Neutrophil (primary cell): ENCODE measurements at regions not wholly inside any gene's neighbourhood (a gene's known extent, or its start where the extent isn't known, plus 50 kb on each side); places are given as distances from the start of the nearest gene placed in this dataset.

Source experiments
- H3K27ac ChIP-seq: fragments of 200-600 bp; sonication (generic); 2 replicates; pipeline ENCODE4 v1.5.1; 2016; ENCODE audit warnings: mild to moderate bottlenecking, moderate library complexity
- H3K27me3 ChIP-seq: fragments of 200-600 bp; sonication (generic); 2 replicates; pipeline ENCODE4 v1.6.0; 2016; ENCODE audit warnings: mild to moderate bottlenecking
- H3K36me3 ChIP-seq: fragments of 200-600 bp; sonication (generic); 2 replicates; pipeline ENCODE4 v1.5.1; 2017
- H3K4me1 ChIP-seq, 2 experiments: fragments of 200-600 bp in 1 of 2; sonication (generic) in 1 of 2; 1 replicate in 1 of 2; 2 replicates in 1 of 2; pipeline versions ENCODE4 v1.5.1 to v1.6.1; 2013 to 2016; ENCODE audit warnings: low read depth in 1 of 2, low read length in 1 of 2, mild to moderate bottlenecking in 1 of 2, moderate library complexity in 1 of 2; ENCODE audit not compliant: control insufficient read depth in 1 of 2, insufficient read depth in 1 of 2
- H3K4me3 ChIP-seq, 2 experiments: fragments of 200-600 bp in 1 of 2; sonication (generic) in 1 of 2; 1 replicate in 1 of 2; 2 replicates in 1 of 2; pipeline ENCODE4 v1.5.1; 2013 to 2016; ENCODE audit warnings: low read depth in 1 of 2, low read length in 1 of 2, mild to moderate bottlenecking in 1 of 2, moderate library complexity in 1 of 2
- H3K9me3 ChIP-seq: fragments of 200-600 bp; sonication (generic); 2 replicates; pipeline ENCODE4 v1.5.1; 2016
- CTCF ChIP-seq: fragments of 200-600 bp; sonication (generic); IDR thresholded peaks from 2 replicates; pipeline ENCODE4 v1.5.1; 2016; ENCODE audit warnings: antibody characterized with exemption

- Histone ChIP-seq H3K9me3 (no peaks in the 10 kb centered on the region), H3K36me3 (no peaks in the 10 kb centered on the region), H3K27me3 (no peaks in the 10 kb centered on the region), H3K4me1 (no peaks in the 10 kb centered on the region), H3K4me3 (no peak overlapping the region), H3K27ac (no peak overlapping the region)
- no peak for TF ChIP-seq CTCF
Observed at GRCh38 chr18:41756141-41756540, 198.9 kb upstream of the PIK3C3 start.

- H3K4me1 ChIP-seq, result no peaks in the 10 kb centered on the region
- no peak for TF ChIP-seq CTCF
- H3K27ac ChIP-seq, result no peak overlapping the region
- H3K9me3 ChIP-seq, result no peaks in the 10 kb centered on the region
- no peak overlapping the region for H3K4me3 ChIP-seq
- no peaks in the 10 kb centered on the region for H3K36me3 ChIP-seq
- H3K27me3 ChIP-seq, result no peaks in the 10 kb centered on the region
Observed at GRCh38 chr18:41754332-41754731, 200.7 kb upstream of the PIK3C3 start.

- TF ChIP-seq CTCF, result no peak
- H3K4me3 ChIP-seq, result no peak overlapping the region
- H3K27me3 ChIP-seq, result no peaks in the 10 kb centered on the region
- H3K27ac ChIP-seq, result no peak overlapping the region
- H3K36me3 ChIP-seq, result no peaks in the 10 kb centered on the region
- H3K4me1 ChIP-seq, result no peaks in the 10 kb centered on the region
- no peaks in the 10 kb centered on the region for H3K9me3 ChIP-seq
Observed at GRCh38 chr18:41753826-41754225, 201.2 kb upstream of the PIK3C3 start.

DNA sequence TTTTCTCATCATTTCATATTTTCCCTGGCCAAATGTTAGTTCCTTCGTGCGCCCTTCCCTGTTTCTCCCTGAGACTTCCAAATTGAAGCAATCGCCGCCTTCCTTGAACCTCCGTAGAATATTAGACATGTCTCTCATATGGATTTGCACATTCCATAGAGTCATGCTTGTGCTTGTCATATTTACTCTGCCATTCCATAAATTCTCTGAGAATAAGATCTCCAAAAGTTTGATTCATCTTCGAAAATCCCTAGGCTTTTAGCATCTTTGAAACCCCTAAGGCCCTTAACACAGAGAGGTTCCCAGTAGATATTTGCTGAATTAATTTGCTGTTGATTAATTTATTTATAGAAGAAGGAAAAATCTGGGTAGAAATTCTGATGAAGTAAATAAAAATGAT lies 202.2 kb upstream of the PIK3C3 start:
- Histone ChIP-seq H3K9me3 (no peaks in the 10 kb centered on the region), H3K27me3 (no peaks in the 10 kb centered on the region), H3K4me3 (no peak overlapping the region), H3K36me3 (no peaks in the 10 kb centered on the region), H3K4me1 (peaks cover 2 to 5% of the 10 kb centered on the region in 2 experiments), H3K27ac (no peak overlapping the region)
- TF ChIP-seq CTCF, result no peak

GRCh38 chr18:41751652-41752051 lies 203.4 kb upstream of the PIK3C3 start:
- Histone ChIP-seq H3K36me3 (no peaks in the 10 kb centered on the region), H3K27ac (no peak overlapping the region), H3K4me1 (peaks cover 9 to 10% of the 10 kb centered on the region in 2 experiments), H3K9me3 (no peaks in the 10 kb centered on the region), H3K4me3 (no peak overlapping the region), H3K27me3 (no peaks in the 10 kb centered on the region)
- no peak for TF ChIP-seq CTCF

DNA sequence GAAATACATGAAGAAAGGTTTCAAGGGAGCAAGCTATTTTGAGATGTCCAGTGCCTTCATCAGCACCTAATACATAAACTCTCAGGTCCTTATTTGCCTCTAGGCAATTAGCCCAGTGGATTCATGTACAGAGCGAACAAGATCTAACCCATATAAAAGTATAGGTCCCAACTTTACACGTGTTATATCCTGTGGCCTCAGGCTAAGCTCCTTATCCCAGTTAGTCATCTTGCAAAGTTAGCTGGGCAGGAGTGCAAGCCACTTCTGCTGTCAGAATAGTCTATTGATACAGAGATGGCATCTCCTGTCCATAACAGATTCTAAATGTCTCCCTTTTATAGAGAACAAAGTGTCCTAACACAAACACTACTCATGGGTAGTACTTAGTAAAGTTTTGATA lies 203.9 kb upstream of the PIK3C3 start:
- H3K4me1 ChIP-seq, result peaks cover 9 to 10% of the 10 kb centered on the region in 2 experiments
- H3K36me3 ChIP-seq, result no peaks in the 10 kb centered on the region
- no peak for TF ChIP-seq CTCF

More for the DNA sequence above, 203.9 kb upstream of the PIK3C3 start:
- no peaks in the 10 kb centered on the region for H3K27me3 ChIP-seq
- H3K4me3 ChIP-seq, result no peak overlapping the region
- H3K27ac ChIP-seq, result no peak overlapping the region
- no peaks in the 10 kb centered on the region for H3K9me3 ChIP-seq
